Mesenchymal stem cell (in vitro differentiated cells and primary cell): ENCODE measurements at regions not wholly inside any gene's neighbourhood (a gene's known extent, or its start where the extent isn't known, plus 50 kb on each side); places are given as distances from the start of the nearest gene placed in this dataset.

Experiments
- DNase-seq: peaks from one replicate; pipeline ENCODE4 v3.0.0-alpha.2; 2013
- H2AFZ ChIP-seq: one replicate; pipeline ENCODE4 v1.6.1; 2013; ENCODE audit warnings: low read depth, mild to moderate bottlenecking, control low read depth, inconsistent platforms, low read length, moderate library complexity
- H2AK5ac ChIP-seq: 2 replicates; pipeline ENCODE4 v1.6.1; 2013; ENCODE audit warnings: low read length, moderate library complexity, mild to moderate bottlenecking, inconsistent platforms; ENCODE audit not compliant: severe bottlenecking
- H2BK120ac ChIP-seq: one replicate; pipeline ENCODE4 v1.6.1; 2013; ENCODE audit warnings: low read depth, mild to moderate bottlenecking, inconsistent platforms, low read length, moderate library complexity
- H2BK12ac ChIP-seq, 2 experiments: one replicate each; pipeline ENCODE4 v1.6.1; 2013; ENCODE audit warnings: inconsistent platforms in 2 of 2, low read length in 2 of 2, mild to moderate bottlenecking in 2 of 2, moderate library complexity in 2 of 2, control low read depth in 1 of 2
- H2BK15ac ChIP-seq: one replicate; pipeline ENCODE4 v1.6.1; 2013; ENCODE audit warnings: mild to moderate bottlenecking, low read depth, inconsistent platforms; ENCODE audit not compliant: poor library complexity, severe bottlenecking
- H2BK5ac ChIP-seq: 2 replicates; pipeline ENCODE4 v1.6.1; 2013; ENCODE audit warnings: low read depth, mild to moderate bottlenecking, low read length, control low read depth, inconsistent platforms; ENCODE audit not compliant: poor library complexity, severe bottlenecking
- H3K14ac ChIP-seq, 2 experiments: one replicate each; pipeline ENCODE4 v1.6.1; 2013; ENCODE audit warnings: inconsistent platforms in 2 of 2, low read length in 2 of 2, control low read depth in 1 of 2, mild to moderate bottlenecking in 1 of 2, moderate library complexity in 1 of 2
- H3K18ac ChIP-seq, 2 experiments: one replicate each; pipeline ENCODE4 v1.6.1; 2013; ENCODE audit warnings: inconsistent platforms in 2 of 2, low read length in 2 of 2, control low read depth in 1 of 2, low read depth in 1 of 2, mild to moderate bottlenecking in 1 of 2
- H3K23ac ChIP-seq, 2 experiments: one replicate each; pipeline ENCODE4 v1.6.1; 2013; ENCODE audit warnings: inconsistent platforms in 2 of 2, low read length in 2 of 2, mild to moderate bottlenecking in 2 of 2, moderate library complexity in 2 of 2, control low read depth in 1 of 2
- H3K27ac ChIP-seq: 2 replicates; pipeline ENCODE4 v1.5.1; 2013; ENCODE audit warnings: mild to moderate bottlenecking, moderate library complexity, low read length, control low read depth, inconsistent platforms; ENCODE audit not compliant: poor library complexity, severe bottlenecking
- H3K27me3 ChIP-seq, 2 experiments: 2 replicates each; pipeline versions ENCODE4 v1.6.1 to v1.7.0; 2013; ENCODE audit warnings: low read length in 2 of 2, mild to moderate bottlenecking in 2 of 2, moderate library complexity in 2 of 2, control low read depth in 1 of 2, inconsistent platforms in 1 of 2; ENCODE audit not compliant: control insufficient read depth in 1 of 2, insufficient read depth in 1 of 2
- H3K36me3 ChIP-seq, 2 experiments: 2 replicates each; pipeline versions ENCODE4 v1.6.1 to v1.7.0; 2013; ENCODE audit warnings: low read length in 2 of 2, control low read depth in 1 of 2, inconsistent platforms in 1 of 2, low read depth in 1 of 2, mild to moderate bottlenecking in 1 of 2; ENCODE audit not compliant: insufficient read depth in 2 of 2, control insufficient read depth in 1 of 2
- H3K4ac ChIP-seq, 2 experiments: one replicate each; pipeline ENCODE4 v1.6.1; 2013; ENCODE audit warnings: inconsistent platforms in 2 of 2, low read length in 2 of 2, mild to moderate bottlenecking in 2 of 2, moderate library complexity in 2 of 2, control low read depth in 1 of 2, low read depth in 1 of 2
- H3K4me1 ChIP-seq: 2 replicates; pipeline ENCODE4 v1.6.1; 2013; ENCODE audit warnings: low read depth, low read length, control low read depth; ENCODE audit not compliant: control insufficient read depth, insufficient read depth
- H3K4me2 ChIP-seq: 2 replicates; pipeline ENCODE4 v1.6.1; 2013; ENCODE audit warnings: low read length, mild to moderate bottlenecking, inconsistent platforms; ENCODE audit not compliant: poor library complexity, severe bottlenecking
- H3K4me3 ChIP-seq, 2 experiments: 2 replicates each; pipeline versions ENCODE4 v1.5.1 to v1.7.0; 2013; ENCODE audit warnings: low read length in 2 of 2, mild to moderate bottlenecking in 2 of 2, control low read depth in 1 of 2, low read depth in 1 of 2; ENCODE audit not compliant: insufficient read depth in 1 of 2
- H3K79me1 ChIP-seq: replicated peaks from 2 replicates; pipeline ENCODE4 v1.6.1; 2013; ENCODE audit warnings: mild to moderate bottlenecking, control low read depth, low read length, inconsistent platforms; ENCODE audit not compliant: poor library complexity, severe bottlenecking
- H3K9ac ChIP-seq: 2 replicates; pipeline ENCODE4 v1.7.0; 2013; ENCODE audit warnings: mild to moderate bottlenecking, low read length, moderate library complexity
- H3K9me3 ChIP-seq: 2 replicates; pipeline ENCODE4 v1.7.0; 2013; ENCODE audit warnings: mild to moderate bottlenecking, low read length; ENCODE audit not compliant: control insufficient read depth
- H4K8ac ChIP-seq: one replicate; pipeline ENCODE4 v1.6.1; 2013; ENCODE audit warnings: inconsistent platforms, mild to moderate bottlenecking, low read length, moderate library complexity
- H4K91ac ChIP-seq: one replicate; pipeline ENCODE4 v1.6.1; 2013; ENCODE audit warnings: mild to moderate bottlenecking, low read length, inconsistent platforms
- WGBS: methylation state at CpG from one replicate; pipeline ENCODE4 v1.1.7; 2013; ENCODE audit warnings: mixed read lengths; 5-methylcytosine and 5-hydroxymethylcytosine counted together

- WGBS, result 80% methylated on average over 19 of the region's 19 CpGs
Observed at GRCh38 chr17:79156463-79157095, 82.0 kb downstream of the ENGASE start.

GRCh38 chr17:79155701-79156100 lies 81.1 kb downstream of the ENGASE start:
- Histone ChIP-seq H3K23ac (no peak overlapping the region), H3K36me3 (no peaks in the 10 kb centered on the region), H3K4me1 (no peaks in the 10 kb centered on the region), H3K79me1 (no peaks in the 10 kb centered on the region), H3K4me3 (no peak overlapping the region), H2BK120ac (no peak overlapping the region), H2AFZ (no peak overlapping the region), H2BK5ac (no peak overlapping the region), H3K14ac (no peak overlapping the region), H3K4ac (no peak overlapping the region), H4K8ac (no peak overlapping the region), H3K27ac (no peak overlapping the region), H3K9ac (no peak overlapping the region), H2BK15ac (no peak overlapping the region), H2BK12ac (no peak overlapping the region), H2AK5ac (no peak overlapping the region), H3K4me2 (no peak overlapping the region), H3K18ac (no peak overlapping the region), H3K27me3 (peaks cover 9 to 64% of the 10 kb centered on the region in 2 experiments), H4K91ac (no peak overlapping the region), H3K9me3 (no peaks in the 10 kb centered on the region)
- DNase-seq, result no peak
- WGBS, result 84% methylated on average over 12 of the region's 12 CpGs

More at GRCh38 chr17:79156463-79157095, 82.0 kb downstream of the ENGASE start:
- Histone ChIP-seq H3K4me1 (peaks cover 2% of the 10 kb centered on the region), H2BK5ac (no peak overlapping the region), H2BK15ac (no peak overlapping the region), H3K9me3 (no peaks in the 10 kb centered on the region), H3K9ac (no peak overlapping the region), H3K79me1 (no peaks in the 10 kb centered on the region), H3K27me3 (peaks cover 9 to 66% of the 10 kb centered on the region in 2 experiments), H2BK12ac (no peak overlapping the region), H3K18ac (no peak overlapping the region), H3K4me3 (no peak overlapping the region), H4K91ac (no peak overlapping the region), H3K23ac (no peak overlapping the region), H3K36me3 (no peaks in the 10 kb centered on the region), H2BK120ac (no peak overlapping the region), H3K4ac (no peak overlapping the region), H2AK5ac (no peak overlapping the region), H2AFZ (no peak overlapping the region), H4K8ac (no peak overlapping the region), H3K14ac (no peak overlapping the region), H3K27ac (no peak overlapping the region), H3K4me2 (no peak overlapping the region)
- no peak for DNase-seq

- WGBS, result 89% methylated on average over 30 of the region's 31 CpGs
- no peak overlapping the region for H2BK5ac ChIP-seq
Observed at GRCh38 chr17:79154951-79155585, 80.4 kb downstream of the ENGASE start.

GRCh38 chr17:79154446-79154845 lies 79.8 kb downstream of the ENGASE start:
- Histone ChIP-seq H3K36me3 (no peaks in the 10 kb centered on the region), H3K4me3 (no peak overlapping the region), H2BK120ac (no peak overlapping the region), H2BK15ac (no peak overlapping the region), H2BK12ac (no peak overlapping the region), H3K14ac (no peak overlapping the region), H3K4ac (no peak overlapping the region), H3K27ac (no peak overlapping the region), H4K91ac (no peak overlapping the region), H3K18ac (no peak overlapping the region), H2AK5ac (no peak overlapping the region), H3K4me2 (no peak overlapping the region), H4K8ac (no peak overlapping the region), H3K4me1 (no peaks in the 10 kb centered on the region), H3K9ac (no peak overlapping the region), H2AFZ (no peak overlapping the region), H3K9me3 (no peaks in the 10 kb centered on the region), H2BK5ac (no peak overlapping the region), H3K79me1 (no peaks in the 10 kb centered on the region), H3K27me3 (peaks cover 6 to 57% of the 10 kb centered on the region in 2 experiments), H3K23ac (no peak overlapping the region)
- DNase-seq, result no peak
- WGBS, result 73% methylated on average over 8 of the region's 14 CpGs

More at GRCh38 chr17:79154951-79155585, 80.4 kb downstream of the ENGASE start:
- Histone ChIP-seq H3K9ac (no peak overlapping the region), H2AFZ (no peak overlapping the region), H3K9me3 (no peaks in the 10 kb centered on the region), H3K27ac (no peak overlapping the region), H3K4me1 (no peaks in the 10 kb centered on the region), H2BK15ac (no peak overlapping the region), H3K23ac (no peak overlapping the region), H3K14ac (no peak overlapping the region), H2BK120ac (no peak overlapping the region), H3K4ac (no peak overlapping the region), H3K4me2 (no peak overlapping the region), H3K79me1 (no peaks in the 10 kb centered on the region), H4K91ac (no peak overlapping the region), H2BK12ac (no peak overlapping the region), H4K8ac (no peak overlapping the region), H3K27me3 (peaks cover 9 to 63% of the 10 kb centered on the region in 2 experiments), H3K36me3 (no peaks in the 10 kb centered on the region), H3K4me3 (no peak overlapping the region), H2AK5ac (no peak overlapping the region), H3K18ac (no peak overlapping the region)
- DNase-seq, result no peak
